ENCODE measurements at regions not wholly inside any gene's neighbourhood (a gene's known extent, or its start where the extent isn't known, plus 50 kb on each side); places are given as distances from the start of the nearest gene placed in this dataset.

DNA sequence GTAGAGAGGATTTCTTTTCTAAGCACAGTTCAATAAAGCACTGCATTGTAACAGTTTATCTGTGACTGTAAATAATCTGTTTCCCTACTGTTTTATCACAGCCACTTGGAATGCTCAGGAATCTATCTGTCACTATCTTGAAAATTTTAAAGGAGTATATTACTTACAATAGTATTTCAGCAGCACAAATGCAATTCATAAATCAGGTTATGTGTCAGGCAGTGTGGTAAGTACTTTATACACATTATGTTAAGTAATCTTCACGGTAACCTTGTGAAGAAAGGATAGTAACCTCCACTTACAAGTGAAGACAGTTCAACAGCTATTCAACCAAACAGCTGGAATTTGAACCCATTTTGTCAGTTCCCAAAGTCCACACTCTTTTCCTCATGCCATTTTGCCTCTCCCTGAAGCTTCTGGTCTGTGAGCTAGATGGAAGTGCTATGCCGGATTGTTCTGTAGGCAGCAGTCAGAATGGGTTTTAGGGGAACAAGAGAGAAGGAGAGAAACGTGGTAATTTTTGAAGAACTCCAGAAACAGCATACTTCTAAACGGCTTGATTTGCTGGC is 125.0 kb downstream of the KLF12 start:
- TF ChIP-seq, protein P1, sequence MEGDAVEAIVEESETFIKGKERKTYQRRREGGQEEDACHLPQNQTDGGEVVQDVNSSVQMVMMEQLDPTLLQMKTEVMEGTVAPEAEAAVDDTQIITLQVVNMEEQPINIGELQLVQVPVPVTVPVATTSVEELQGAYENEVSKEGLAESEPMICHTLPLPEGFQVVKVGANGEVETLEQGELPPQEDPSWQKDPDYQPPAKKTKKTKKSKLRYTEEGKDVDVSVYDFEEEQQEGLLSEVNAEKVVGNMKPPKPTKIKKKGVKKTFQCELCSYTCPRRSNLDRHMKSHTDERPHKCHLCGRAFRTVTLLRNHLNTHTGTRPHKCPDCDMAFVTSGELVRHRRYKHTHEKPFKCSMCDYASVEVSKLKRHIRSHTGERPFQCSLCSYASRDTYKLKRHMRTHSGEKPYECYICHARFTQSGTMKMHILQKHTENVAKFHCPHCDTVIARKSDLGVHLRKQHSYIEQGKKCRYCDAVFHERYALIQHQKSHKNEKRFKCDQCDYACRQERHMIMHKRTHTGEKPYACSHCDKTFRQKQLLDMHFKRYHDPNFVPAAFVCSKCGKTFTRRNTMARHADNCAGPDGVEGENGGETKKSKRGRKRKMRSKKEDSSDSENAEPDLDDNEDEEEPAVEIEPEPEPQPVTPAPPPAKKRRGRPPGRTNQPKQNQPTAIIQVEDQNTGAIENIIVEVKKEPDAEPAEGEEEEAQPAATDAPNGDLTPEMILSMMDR (IDR thresholded peaks at IDR 0.05): no peak
- TF ChIP-seq SP1 (CRISPR knock-in tag; conservative IDR thresholded peaks at IDR 0.05) (no peak), ELF4 (CRISPR knock-in tag; IDR thresholded peaks at IDR 0.05; ENCODE audit: low read depth) (no peak), ZNF219 (CRISPR knock-in tag; IDR thresholded peaks at IDR 0.05; ENCODE audit: borderline replicate concordance) (no peak), ZNF121 (CRISPR knock-in tag; IDR thresholded peaks at IDR 0.05) (no peak), NR1H2 (CRISPR knock-in tag; IDR thresholded peaks at IDR 0.05) (no peak), ATF2 (CRISPR knock-in tag; IDR thresholded peaks at IDR 0.05; ENCODE audit: borderline replicate concordance, low read depth) (no peak), ZNF138 (CRISPR knock-in tag; conservative IDR thresholded peaks at IDR 0.05) (no peak), MXD4 (CRISPR knock-in tag; IDR thresholded peaks at IDR 0.05; ENCODE audit: borderline replicate concordance) (no peak)
- TF ChIP-seq, protein P2, sequence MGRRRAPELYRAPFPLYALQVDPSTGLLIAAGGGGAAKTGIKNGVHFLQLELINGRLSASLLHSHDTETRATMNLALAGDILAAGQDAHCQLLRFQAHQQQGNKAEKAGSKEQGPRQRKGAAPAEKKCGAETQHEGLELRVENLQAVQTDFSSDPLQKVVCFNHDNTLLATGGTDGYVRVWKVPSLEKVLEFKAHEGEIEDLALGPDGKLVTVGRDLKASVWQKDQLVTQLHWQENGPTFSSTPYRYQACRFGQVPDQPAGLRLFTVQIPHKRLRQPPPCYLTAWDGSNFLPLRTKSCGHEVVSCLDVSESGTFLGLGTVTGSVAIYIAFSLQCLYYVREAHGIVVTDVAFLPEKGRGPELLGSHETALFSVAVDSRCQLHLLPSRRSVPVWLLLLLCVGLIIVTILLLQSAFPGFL (CRISPR knock-in tag; IDR thresholded peaks at IDR 0.05; ENCODE audit: borderline replicate concordance): no peak
- TF ChIP-seq, protein P3, sequence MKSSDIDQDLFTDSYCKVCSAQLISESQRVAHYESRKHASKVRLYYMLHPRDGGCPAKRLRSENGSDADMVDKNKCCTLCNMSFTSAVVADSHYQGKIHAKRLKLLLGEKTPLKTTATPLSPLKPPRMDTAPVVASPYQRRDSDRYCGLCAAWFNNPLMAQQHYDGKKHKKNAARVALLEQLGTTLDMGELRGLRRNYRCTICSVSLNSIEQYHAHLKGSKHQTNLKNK (CRISPR knock-in tag; IDR thresholded peaks at IDR 0.05): no peak

All from WTC11 (cell line).